Large intestine (tissue), 3 donors: ENCODE measurements at regions not wholly inside any gene's neighbourhood (a gene's known extent, or its start where the extent isn't known, plus 50 kb on each side); places are given as distances from the start of the nearest gene placed in this dataset.

Experiments used
- DNase-seq, 2 donors: peaks; one replicate each; pipeline versions ENCODE4 v3.0.0 to v3.0.0-alpha.2; 2013
- H3K27ac ChIP-seq: one replicate; pipeline ENCODE4 v1.5.1; 2013; ENCODE audit warnings: low read length
- H3K27me3 ChIP-seq: 2 replicates; pipeline ENCODE4 v1.6.1; 2013; ENCODE audit warnings: low read length; ENCODE audit not compliant: control insufficient read depth, insufficient read depth
- H3K36me3 ChIP-seq: 2 replicates; pipeline ENCODE4 v1.6.1; 2013; ENCODE audit warnings: low read length; ENCODE audit not compliant: control insufficient read depth, insufficient read depth
- H3K4me1 ChIP-seq: one replicate; pipeline ENCODE4 v1.6.1; 2013; ENCODE audit warnings: low read length; ENCODE audit not compliant: control insufficient read depth, insufficient read depth
- H3K4me3 ChIP-seq: one replicate; pipeline ENCODE4 v1.5.1; 2013; ENCODE audit warnings: low read length
- H3K9me3 ChIP-seq: one replicate; pipeline ENCODE4 v1.6.1; 2013; ENCODE audit warnings: mild to moderate bottlenecking, low read depth, low read length, moderate library complexity; ENCODE audit not compliant: control insufficient read depth
- WGBS: methylation state at CpG from one replicate; pipeline ENCODE4 v1.1.5; 2013; ENCODE audit warnings: low lambda C conversion rate; ENCODE audit not compliant: insufficient coverage; 5-methylcytosine and 5-hydroxymethylcytosine counted together

DNA sequence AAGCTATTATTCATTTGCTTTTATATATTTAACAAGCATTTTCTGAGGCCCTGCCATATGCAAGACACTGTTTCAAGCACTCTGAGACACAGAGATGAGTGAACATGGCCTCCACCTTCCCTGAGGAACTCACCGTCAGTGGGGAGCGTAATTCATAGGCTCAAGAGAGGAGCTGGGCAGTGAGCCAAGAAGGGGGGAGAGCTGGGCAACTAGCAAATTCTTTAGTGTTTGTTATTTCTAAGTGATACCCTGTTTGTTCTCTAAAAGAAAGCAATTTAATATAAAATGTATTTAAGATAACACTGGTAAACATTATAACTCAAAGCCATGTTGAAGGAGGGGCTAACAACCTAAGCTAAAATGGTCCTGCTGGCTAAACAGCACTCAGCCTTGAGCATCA, 119.2 kb upstream of the NGF start:
- H3K9me3 ChIP-seq, result no peaks in the 10 kb centered on the region
- H3K4me3 ChIP-seq, result no peak overlapping the region
- peaks cover 3% of the 10 kb centered on the region for H3K27me3 ChIP-seq
- no peaks in the 10 kb centered on the region for H3K4me1 ChIP-seq
- no peaks in the 10 kb centered on the region for H3K36me3 ChIP-seq
- WGBS, result no CpG with 5 or more reads among the region's 2 CpGs
- DNase-seq, result no peak
- H3K27ac ChIP-seq, result no peak overlapping the region

DNA sequence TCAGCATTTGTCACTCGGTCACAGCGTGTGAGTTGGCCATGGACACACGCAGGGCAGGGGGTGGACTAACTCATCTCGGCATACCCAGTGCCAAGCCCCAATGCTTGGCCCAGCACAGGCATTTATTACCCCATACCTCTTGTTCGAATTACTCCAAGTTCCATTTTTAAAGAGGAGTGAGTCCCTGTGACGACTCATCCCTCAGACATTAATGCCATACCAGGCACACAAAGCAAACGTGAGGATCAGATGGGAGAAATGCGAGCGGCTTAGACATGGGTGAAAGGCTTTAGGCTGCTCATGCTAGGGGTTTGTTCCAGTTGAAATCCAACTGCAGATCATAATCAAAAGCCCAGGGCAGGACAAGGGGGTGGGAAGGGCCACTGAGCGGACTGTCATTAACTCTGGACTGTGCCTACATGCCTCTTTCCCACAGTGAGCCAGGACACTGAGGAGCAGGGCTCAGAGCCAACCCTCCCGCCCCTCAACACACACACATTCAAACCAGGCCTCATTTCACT, 118.5 kb upstream of the NGF start:
- H3K4me1 ChIP-seq, result no peaks in the 10 kb centered on the region
- no peak for DNase-seq

DNA sequence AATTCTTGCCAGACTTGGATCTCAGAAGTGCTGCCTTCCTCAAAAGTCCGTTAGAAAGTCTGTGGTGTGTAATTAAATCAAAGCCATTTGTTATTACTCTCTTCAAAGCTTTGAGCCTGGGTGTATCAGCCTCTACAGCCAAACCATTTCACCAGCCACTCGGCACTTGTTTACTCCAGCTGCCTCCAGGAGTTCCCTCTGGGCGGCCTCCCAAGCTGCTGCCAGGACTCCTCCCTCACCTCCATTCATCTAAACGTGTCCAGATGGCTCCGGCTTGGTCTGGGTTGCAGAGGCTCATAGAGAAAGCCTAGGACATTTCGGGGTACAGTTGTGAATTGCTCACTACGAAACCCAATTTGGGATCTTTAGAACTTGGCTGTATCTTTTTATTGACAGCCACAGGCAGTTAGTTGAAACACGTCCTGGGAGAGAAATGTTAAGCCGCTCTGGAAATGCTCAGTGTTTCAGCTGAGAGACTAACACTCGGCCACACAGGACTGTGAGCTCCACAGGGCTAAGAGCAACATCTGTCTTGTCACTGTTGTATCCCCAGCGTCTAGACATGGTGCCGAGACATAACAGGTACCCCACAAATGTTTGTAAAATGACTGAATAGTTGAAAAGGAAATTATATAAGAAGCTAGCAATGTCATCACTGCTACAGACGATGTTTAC, 116.9 kb upstream of the NGF start:
- Histone ChIP-seq H3K4me1 (no peaks in the 10 kb centered on the region), H3K27ac (no peak overlapping the region), H3K4me3 (no peak overlapping the region), H3K36me3 (no peaks in the 10 kb centered on the region), H3K27me3 (no peaks in the 10 kb centered on the region), H3K9me3 (no peaks in the 10 kb centered on the region)
- DNase-seq, result no peak
- no CpG with 5 or more reads among the region's 13 CpGs for WGBS

More for the DNA sequence above, 118.5 kb upstream of the NGF start:
- Histone ChIP-seq H3K27ac (no peak overlapping the region), H3K36me3 (no peaks in the 10 kb centered on the region), H3K4me3 (no peak overlapping the region), H3K9me3 (no peaks in the 10 kb centered on the region), H3K27me3 (peaks cover 3% of the 10 kb centered on the region)
- 90% methylated on average over 2 of the region's 11 CpGs for WGBS

DNA sequence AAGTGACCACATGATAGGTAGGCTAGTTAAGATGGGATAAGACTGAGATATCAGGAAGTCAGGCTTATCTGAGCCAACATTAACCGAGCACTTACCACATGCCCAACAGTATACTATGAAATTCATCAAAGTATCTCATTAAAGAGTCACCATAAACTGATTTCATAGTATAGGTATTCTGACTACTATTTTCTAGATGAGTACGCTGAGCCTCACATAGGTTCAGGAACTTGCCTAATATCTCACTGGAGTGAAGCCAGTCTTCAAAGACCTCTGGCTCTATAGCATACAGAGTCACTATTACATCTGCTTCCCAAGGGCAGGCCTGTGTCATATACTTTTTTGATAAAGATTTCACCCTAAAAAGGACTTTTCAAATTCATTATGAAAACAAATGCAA, 115.6 kb upstream of the NGF start:
- no peaks in the 10 kb centered on the region for H3K36me3 ChIP-seq
- no peaks in the 10 kb centered on the region for H3K4me1 ChIP-seq
- DNase-seq, result no peak
- H3K4me3 ChIP-seq, result no peak overlapping the region
- no peaks in the 10 kb centered on the region for H3K9me3 ChIP-seq
- H3K27me3 ChIP-seq, result no peaks in the 10 kb centered on the region
- no CpG with 5 or more reads among the region's 2 CpGs for WGBS
- H3K27ac ChIP-seq, result no peak overlapping the region

DNA sequence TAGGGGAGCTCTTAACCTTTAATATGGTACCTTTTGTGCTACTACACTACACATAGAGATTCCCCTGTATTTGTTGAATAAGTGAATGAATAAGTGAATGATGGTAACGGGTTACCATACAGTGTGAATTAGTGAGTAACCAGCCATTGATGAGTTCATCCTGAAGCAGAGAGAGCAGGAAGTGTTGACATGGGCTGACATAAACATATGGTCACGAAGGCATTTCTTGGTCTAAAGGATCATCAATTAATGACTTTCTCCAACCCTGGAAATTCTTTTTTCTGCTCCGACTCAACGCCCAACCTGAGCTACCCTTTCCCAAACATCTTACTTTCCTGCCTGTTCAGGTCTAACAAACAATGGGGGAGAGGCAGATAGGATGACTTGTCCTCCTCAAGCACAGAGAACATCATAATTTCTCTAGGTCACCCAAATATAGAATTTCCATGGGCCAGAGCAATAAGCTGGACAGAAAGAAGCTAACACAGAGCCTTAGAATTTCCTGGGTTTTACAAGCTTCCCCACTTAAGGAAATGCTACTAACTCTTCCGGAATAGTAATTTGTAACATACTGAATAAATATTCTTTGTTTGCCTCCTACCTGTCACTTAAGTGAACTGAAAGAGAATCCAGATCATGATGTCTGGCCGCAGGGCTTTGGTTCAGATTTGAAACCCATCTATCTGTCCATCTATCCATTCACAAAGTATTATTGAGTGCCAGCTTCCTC, 114.7 kb upstream of the NGF start:
- no peak for DNase-seq
- Histone ChIP-seq H3K36me3 (no peaks in the 10 kb centered on the region), H3K4me1 (no peaks in the 10 kb centered on the region), H3K27me3 (peaks cover 3% of the 10 kb centered on the region), H3K27ac (no peak overlapping the region), H3K9me3 (no peaks in the 10 kb centered on the region), H3K4me3 (no peak overlapping the region)
- no CpG with 5 or more reads among the region's 6 CpGs for WGBS

DNA sequence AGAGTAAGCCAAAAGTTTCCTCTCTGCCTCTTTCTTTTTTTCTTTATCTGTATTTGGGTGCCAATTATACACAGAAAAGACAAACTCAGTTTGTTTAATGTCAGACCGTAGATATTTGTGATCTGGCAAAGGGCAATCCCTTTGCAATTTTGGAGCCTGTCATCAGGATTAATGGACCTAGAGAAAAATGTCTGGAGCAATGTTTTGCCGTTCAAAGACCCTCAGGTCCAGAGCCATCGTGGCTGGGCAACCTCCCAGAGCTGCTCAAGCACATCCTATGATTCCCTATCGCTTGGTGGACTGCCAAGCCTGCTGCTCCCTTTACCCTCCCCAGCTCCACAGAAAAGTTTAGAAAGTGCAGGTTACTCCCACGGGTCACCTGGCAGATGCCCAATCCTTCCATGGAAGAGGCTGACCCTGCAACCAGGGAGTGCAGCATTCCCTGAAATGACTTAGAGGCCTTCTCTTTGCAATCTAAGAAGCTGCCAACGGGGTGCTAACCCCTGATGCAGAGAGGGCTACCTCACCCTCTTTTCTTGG, 112.5 kb upstream of the NGF start:
- Histone ChIP-seq H3K27me3 (peaks cover 3% of the 10 kb centered on the region), H3K9me3 (no peaks in the 10 kb centered on the region), H3K4me1 (no peaks in the 10 kb centered on the region), H3K4me3 (no peak overlapping the region), H3K27ac (no peak overlapping the region), H3K36me3 (no peaks in the 10 kb centered on the region)
- DNase-seq, result no peak
- 67% methylated on average over 1 of the region's 6 CpGs for WGBS

DNA sequence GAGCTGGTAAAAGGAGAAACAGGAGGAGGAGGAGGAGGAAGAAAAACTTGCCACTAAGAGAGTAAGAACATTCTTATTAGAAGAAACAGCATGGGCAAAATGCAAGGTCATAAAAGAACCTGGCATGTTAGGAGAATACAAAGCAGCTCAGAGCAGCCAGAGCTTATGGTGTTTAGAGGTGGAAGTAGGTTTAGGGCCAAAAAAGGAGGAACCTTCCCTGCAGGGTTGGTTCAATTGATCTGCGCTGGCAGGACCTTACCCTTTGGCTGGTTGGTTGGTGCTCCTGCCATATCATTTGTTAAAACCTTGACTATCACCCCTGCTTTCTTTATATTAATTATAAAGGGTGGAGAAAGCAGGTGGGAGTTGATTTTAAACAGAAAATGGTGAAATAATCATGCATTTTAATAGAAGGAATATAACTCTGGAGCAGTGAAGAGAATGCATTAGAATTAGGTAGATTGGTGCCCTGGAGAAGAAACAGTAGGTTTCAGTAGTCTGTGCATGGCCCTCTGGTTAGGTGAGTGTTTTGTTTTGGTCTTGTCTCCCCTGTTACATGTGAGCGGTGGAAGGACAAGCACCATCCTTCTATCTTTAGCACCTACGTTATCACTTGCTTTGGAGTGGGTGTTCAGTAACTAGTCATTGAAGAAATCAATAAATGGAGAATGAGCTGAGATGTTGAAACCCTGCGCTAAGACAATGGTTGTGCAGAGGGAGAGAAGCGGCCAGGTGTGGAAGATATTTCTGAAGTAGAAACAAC, 110.4 kb upstream of the NGF start:
- H3K4me3 ChIP-seq, result no peak overlapping the region
- peaks cover 3% of the 10 kb centered on the region for H3K27me3 ChIP-seq
- H3K36me3 ChIP-seq, result no peaks in the 10 kb centered on the region
- 92% methylated on average over 2 of the region's 5 CpGs for WGBS
- H3K4me1 ChIP-seq, result no peaks in the 10 kb centered on the region
- no peaks in the 10 kb centered on the region for H3K9me3 ChIP-seq
- no peak for DNase-seq
- no peak overlapping the region for H3K27ac ChIP-seq

DNA sequence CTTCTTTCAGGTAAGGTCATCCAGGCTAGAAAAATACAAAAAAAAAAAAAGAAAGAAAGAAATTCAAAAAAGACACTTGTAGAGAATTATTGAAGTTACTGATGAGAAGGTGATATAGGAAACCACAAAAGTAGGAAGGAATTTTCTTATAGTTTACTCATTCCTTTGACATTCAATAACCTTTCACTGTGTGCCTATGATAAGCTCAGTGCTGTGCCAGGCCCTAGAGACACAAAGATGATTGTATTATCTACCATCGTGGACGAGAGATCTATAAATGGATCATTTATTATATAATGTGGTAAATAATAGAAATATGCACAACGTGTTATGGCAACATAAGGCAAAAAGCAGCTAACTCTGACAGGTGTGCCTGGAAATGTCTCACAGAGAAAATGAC, 109.6 kb upstream of the NGF start:
- DNase-seq, result no peak
- peaks cover 3% of the 10 kb centered on the region for H3K27me3 ChIP-seq
- 20% methylated on average over 1 of the region's 3 CpGs for WGBS

DNA sequence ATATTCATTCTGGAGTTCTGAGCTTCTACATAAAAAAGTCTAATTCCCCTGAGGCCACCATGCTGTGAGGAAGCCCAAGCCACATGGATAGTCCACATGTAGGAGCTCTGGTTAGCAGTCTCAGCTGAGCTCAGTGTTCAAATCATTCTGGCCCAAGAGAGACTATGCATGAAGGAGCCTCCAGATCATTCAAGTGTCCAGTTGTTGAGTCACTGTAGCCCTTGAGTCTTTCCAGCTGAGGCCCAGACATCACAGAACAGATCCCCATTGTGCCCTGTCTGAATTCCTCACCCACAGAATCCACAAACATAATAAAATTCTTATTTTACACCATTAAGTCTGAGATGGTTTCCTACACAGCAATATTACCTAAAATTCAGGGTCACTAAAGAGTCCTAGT, 107.0 kb upstream of the NGF start:
- no peak for DNase-seq
- no peaks in the 10 kb centered on the region for H3K9me3 ChIP-seq
- no peaks in the 10 kb centered on the region for H3K36me3 ChIP-seq
- no peak overlapping the region for H3K27ac ChIP-seq
- H3K4me3 ChIP-seq, result no peak overlapping the region
- H3K27me3 ChIP-seq, result peaks cover 3% of the 10 kb centered on the region
- H3K4me1 ChIP-seq, result no peaks in the 10 kb centered on the region

More for the DNA sequence above, 109.6 kb upstream of the NGF start:
- no peaks in the 10 kb centered on the region for H3K9me3 ChIP-seq
- no peaks in the 10 kb centered on the region for H3K36me3 ChIP-seq
- H3K4me1 ChIP-seq, result no peaks in the 10 kb centered on the region
- no peak overlapping the region for H3K4me3 ChIP-seq
- H3K27ac ChIP-seq, result no peak overlapping the region

DNA sequence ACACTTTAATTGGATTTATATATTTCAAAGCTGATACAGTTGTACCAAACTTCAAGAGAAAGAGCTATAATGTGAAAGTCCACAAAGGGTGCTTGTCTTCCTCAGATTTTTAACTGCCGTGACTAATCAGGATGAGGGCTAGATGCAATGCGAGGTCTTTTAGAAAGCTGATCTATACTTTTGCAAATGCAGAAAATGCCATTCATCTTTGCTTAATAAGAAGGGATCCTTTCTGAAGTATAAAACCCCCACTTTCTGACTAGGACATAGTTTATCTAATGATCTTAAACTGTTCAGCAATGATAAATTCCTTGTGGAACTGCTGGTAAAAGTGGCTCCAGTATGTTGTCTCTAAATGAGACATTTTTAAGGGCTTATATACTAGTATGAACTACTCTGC, 102.7 kb upstream of the NGF start:
- no CpG with 5 or more reads among the region's 2 CpGs for WGBS
- no peaks in the 10 kb centered on the region for H3K4me1 ChIP-seq
- no peak overlapping the region for H3K4me3 ChIP-seq
- no peaks in the 10 kb centered on the region for H3K9me3 ChIP-seq
- DNase-seq, result no peak
- no peaks in the 10 kb centered on the region for H3K36me3 ChIP-seq
- H3K27ac ChIP-seq, result no peak overlapping the region
- H3K27me3 ChIP-seq, result no peaks in the 10 kb centered on the region
